A549 (cell line): ENCODE measurements at regions not wholly inside any gene's neighbourhood (a gene's known extent, or its start where the extent isn't known, plus 50 kb on each side); places are given as distances from the start of the nearest gene placed in this dataset.

Experiments used
- ATAC-seq, 2 experiments: fragments of 200-7000 bp in 1 of 2; fragments of >200 bp in 1 of 2; cut with Nextera tagmentation in 1 of 2; cut with Tn5 transposase in 1 of 2; 3 replicates each; pipeline versions ENCODE4 v1.8.0 to v1.9.1; 2018 to 2020; ENCODE audit warnings: mild to moderate bottlenecking in 1 of 2, moderate library complexity in 1 of 2
- CTCF ChIA-PET: fragments of 300-600 bp; sonication (Branson Sonifier 250); formaldehyde crosslinking; extraction: SDS; loops from one replicate; lab custom pipeline; 2021; ENCODE audit warnings: antibody characterized with exemption, inconsistent platforms; lab: Yijun Ruan, JAX
- POLR2A ChIA-PET: fragments of 350-600 bp; formaldehyde crosslinking; extraction: SDS; loops from one replicate; lab custom pipeline; 2021; ENCODE audit warnings: antibody characterized with exemption, inconsistent platforms; lab: Yijun Ruan, JAX
- DNase-seq, 2 experiments: peaks; one replicate each; pipeline versions ENCODE4 v3.0.0 to v3.0.0-alpha.2; 2011 to 2016; ENCODE audit warnings: low read depth in 1 of 2, low spot score in 1 of 2
- FAIRE-seq: peaks from 2 replicates; lab custom pipeline; 2011; peaks lifted over from hg19 to GRCh38; lab: Jason Lieb, UNC
- H3K27ac ChIP-seq, 2 experiments: fragments of >200 bp; sonication (Bioruptor Twin); formaldehyde crosslinking; 3 replicates each; pipeline ENCODE4 v1.5.1; 2016 to 2017
- H3K4me1 ChIP-seq: fragments of >200 bp; sonication (Bioruptor Twin); formaldehyde crosslinking; 3 replicates; pipeline ENCODE4 v1.6.1; 2016
- H3K4me2 ChIP-seq: fragments of >200 bp; sonication (Bioruptor Twin); formaldehyde crosslinking; 3 replicates; pipeline ENCODE4 v1.6.1; 2016
- H3K4me3 ChIP-seq: fragments of >200 bp; sonication (Bioruptor Twin); formaldehyde crosslinking; 3 replicates; pipeline ENCODE4 v1.5.1; 2016
- H3K9me3 ChIP-seq: fragments of >200 bp; sonication (Bioruptor Twin); formaldehyde crosslinking; 3 replicates; pipeline ENCODE4 v1.6.1; 2016
- BHLHE40 ChIP-seq: IDR thresholded peaks from 2 replicates; pipeline ENCODE4 v1.6.1; 2012; ENCODE audit warnings: low read depth, low read length, inconsistent platforms
- CBX2 ChIP-seq: fragments of 200-600 bp; sonication (generic); IDR thresholded peaks from 2 replicates; pipeline ENCODE4 v1.6.1; 2016; ENCODE audit warnings: low read depth, mild to moderate bottlenecking, borderline replicate concordance
- EHF ChIP-seq: fragments of 250-450 bp; sonication (Bioruptor Pico); IDR thresholded peaks from 2 replicates; pipeline ENCODE4 v1.5.0; 2020; ENCODE audit warnings: mild to moderate bottlenecking
- ESRRA ChIP-seq: fragments of 150-350 bp; IDR thresholded peaks from 2 replicates; pipeline ENCODE4 v1.6.1; 2014; ENCODE audit warnings: mild to moderate bottlenecking, low read length, borderline replicate concordance
- FOSL2 ChIP-seq, 2 experiments: fragments of 450-650 bp in 1 of 2; fragments of >200 bp in 1 of 2; sonication (Bioruptor Twin) in 1 of 2; formaldehyde crosslinking; IDR thresholded peaks; 2 replicates each; pipeline versions ENCODE4 v1.5.0 to v1.6.1; 2016 to 2020; ENCODE audit warnings: mild to moderate bottlenecking in 1 of 2, moderate library complexity in 1 of 2
- FOXS1 ChIP-seq: fragments of 250-450 bp; sonication (Bioruptor Pico); IDR thresholded peaks from 2 replicates; pipeline ENCODE4 v1.5.0; 2020; ENCODE audit warnings: mild to moderate bottlenecking, moderate library complexity
- GATA3 ChIP-seq: IDR thresholded peaks from 2 replicates; pipeline ENCODE4 v1.6.1; 2012; ENCODE audit warnings: borderline replicate concordance
- HEYL ChIP-seq: fragments of 250-450 bp; sonication (Bioruptor Pico); IDR thresholded peaks from 2 replicates; pipeline ENCODE4 v1.8.0; 2021; ENCODE audit warnings: mild to moderate bottlenecking, moderate library complexity
- HOXA7 ChIP-seq: fragments of 250-450 bp; sonication (Bioruptor Pico); IDR thresholded peaks from 2 replicates; pipeline ENCODE4 v1.5.0; 2020; ENCODE audit warnings: mild to moderate bottlenecking, moderate library complexity
- KDM1A ChIP-seq: fragments of 200-600 bp; sonication (generic); IDR thresholded peaks from 2 replicates; pipeline ENCODE4 v1.6.1; 2016; ENCODE audit warnings: low read depth, mild to moderate bottlenecking
- MAFK ChIP-seq: fragments of 450-650 bp; IDR thresholded peaks from 2 replicates; pipeline ENCODE4 v1.6.1; 2014; ENCODE audit not compliant: partially characterized antibody
- MAZ ChIP-seq: fragments of 150-350 bp; IDR thresholded peaks from 2 replicates; pipeline ENCODE4 v1.6.1; 2014; ENCODE audit warnings: antibody characterized with exemption, low read depth, low read length, borderline replicate concordance
- NPAS2 ChIP-seq: fragments of 250-450 bp; sonication (Bioruptor Pico); IDR thresholded peaks from 2 replicates; pipeline ENCODE4 v1.8.0; 2022; ENCODE audit warnings: mild to moderate bottlenecking, moderate library complexity, borderline replicate concordance
- RAD21 ChIP-seq, 2 experiments: fragments of >200 bp in 1 of 2; sonication (Bioruptor Twin) in 1 of 2; formaldehyde crosslinking in 1 of 2; IDR thresholded peaks in 1 of 2; conservative IDR thresholded peaks in 1 of 2; 2 replicates in 1 of 2; 3 replicates in 1 of 2; pipeline ENCODE4 v1.6.1; 2012 to 2018; ENCODE audit warnings: inconsistent platforms in 1 of 2
- RCOR1 ChIP-seq: fragments of 150-350 bp; IDR thresholded peaks from 2 replicates; pipeline ENCODE4 v1.6.1; 2014; ENCODE audit warnings: antibody characterized with exemption, low read length, low read depth
- RFX5 ChIP-seq: fragments of 450-650 bp; IDR thresholded peaks from 2 replicates; pipeline ENCODE4 v1.7.1; 2014; ENCODE audit warnings: antibody characterized with exemption, mild to moderate bottlenecking, moderate library complexity
- RNF2 ChIP-seq: fragments of 200-600 bp; sonication (generic); IDR thresholded peaks from 2 replicates; pipeline ENCODE4 v1.6.1; 2016; ENCODE audit warnings: low read depth, mild to moderate bottlenecking, antibody characterized with exemption, moderate library complexity, borderline replicate concordance
- TFCP2L1 ChIP-seq: fragments of 250-450 bp; sonication (Bioruptor Pico); IDR thresholded peaks from 2 replicates; pipeline ENCODE4 v1.5.0; 2021; ENCODE audit warnings: mild to moderate bottlenecking
- ZNF302 ChIP-seq: fragments of 250-450 bp; sonication (Bioruptor Pico); IDR thresholded peaks from 2 replicates; pipeline ENCODE4 v1.9.0; 2021; ENCODE audit warnings: inconsistent platforms, mild to moderate bottlenecking, moderate library complexity
- ZSCAN20 ChIP-seq: fragments of 250-450 bp; sonication (Bioruptor Pico); IDR thresholded peaks from 2 replicates; pipeline ENCODE4 v1.8.0; 2022; ENCODE audit warnings: mild to moderate bottlenecking, moderate library complexity
- WGBS: methylation state at CpG from one replicate; pipeline ENCODE4 v1.1.6; 2017; ENCODE audit errors: missing lambda C conversion rate; 5-methylcytosine and 5-hydroxymethylcytosine counted together
- TF ChIP-seq, protein P1 (sequence below): IDR thresholded peaks from 2 replicates; pipeline ENCODE4 v1.6.1; 2012
- TF ChIP-seq, protein P2 (sequence below): fragments of >200 bp; sonication (Bioruptor Twin); formaldehyde crosslinking; IDR thresholded peaks from 3 replicates; pipeline ENCODE4 v1.5.1; 2016
- TF ChIP-seq, protein P3 (sequence below): IDR thresholded peaks from 2 replicates; pipeline ENCODE4 v1.6.1; 2012

DNA sequence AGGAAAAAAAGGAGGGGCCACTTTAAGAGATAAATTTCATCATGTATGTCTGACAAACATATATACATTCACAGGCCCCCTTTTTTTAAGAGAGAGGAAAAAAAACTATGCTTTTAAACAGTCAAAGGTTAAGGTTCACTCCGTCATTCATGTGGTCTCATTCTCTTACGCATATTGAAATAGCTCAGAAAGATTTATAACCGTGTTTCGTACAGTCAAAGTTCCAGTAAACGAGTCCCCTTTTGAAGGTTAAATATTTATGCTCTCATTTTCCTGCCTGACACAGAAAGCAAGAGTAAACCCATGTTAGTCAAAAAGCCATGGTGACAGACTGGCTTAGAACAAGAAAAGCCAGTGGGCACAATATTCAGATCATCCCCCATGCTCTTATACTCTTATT, 248.0 kb upstream of the ARRDC4 start:
- FAIRE-seq (no peak), ATAC-seq (no peak), DNase-seq (no peak)
- H3K4me2 ChIP-seq, result no peak overlapping the region
- ChIA-PET CTCF (no interaction called here), POLR2A (no interaction called here)
- WGBS, result 18% methylated on average over 5 of the region's 5 CpGs
- TF ChIP-seq, protein P1, sequence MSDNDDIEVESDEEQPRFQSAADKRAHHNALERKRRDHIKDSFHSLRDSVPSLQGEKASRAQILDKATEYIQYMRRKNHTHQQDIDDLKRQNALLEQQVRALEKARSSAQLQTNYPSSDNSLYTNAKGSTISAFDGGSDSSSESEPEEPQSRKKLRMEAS, result no peak
- TF ChIP-seq GATA3 (no peak), ZSCAN20 (CRISPR knock-in tag) (no peak), RFX5 (no peak), MAFK (no peak), FOSL2 (IDR thresholded peaks at IDR 0.05) (no peak), FOSL2 (CRISPR knock-in tag; IDR thresholded peaks at IDR 0.05) (no peak), BHLHE40 (no peak), RAD21 (conservative IDR thresholded peaks at IDR 0.05 in 1 of 2, IDR thresholded peaks at IDR 0.05 in 1 of 2) (no peak), TFCP2L1 (CRISPR knock-in tag) (no peak), HOXA7 (CRISPR knock-in tag) (no peak)
- TF ChIP-seq, protein P2, sequence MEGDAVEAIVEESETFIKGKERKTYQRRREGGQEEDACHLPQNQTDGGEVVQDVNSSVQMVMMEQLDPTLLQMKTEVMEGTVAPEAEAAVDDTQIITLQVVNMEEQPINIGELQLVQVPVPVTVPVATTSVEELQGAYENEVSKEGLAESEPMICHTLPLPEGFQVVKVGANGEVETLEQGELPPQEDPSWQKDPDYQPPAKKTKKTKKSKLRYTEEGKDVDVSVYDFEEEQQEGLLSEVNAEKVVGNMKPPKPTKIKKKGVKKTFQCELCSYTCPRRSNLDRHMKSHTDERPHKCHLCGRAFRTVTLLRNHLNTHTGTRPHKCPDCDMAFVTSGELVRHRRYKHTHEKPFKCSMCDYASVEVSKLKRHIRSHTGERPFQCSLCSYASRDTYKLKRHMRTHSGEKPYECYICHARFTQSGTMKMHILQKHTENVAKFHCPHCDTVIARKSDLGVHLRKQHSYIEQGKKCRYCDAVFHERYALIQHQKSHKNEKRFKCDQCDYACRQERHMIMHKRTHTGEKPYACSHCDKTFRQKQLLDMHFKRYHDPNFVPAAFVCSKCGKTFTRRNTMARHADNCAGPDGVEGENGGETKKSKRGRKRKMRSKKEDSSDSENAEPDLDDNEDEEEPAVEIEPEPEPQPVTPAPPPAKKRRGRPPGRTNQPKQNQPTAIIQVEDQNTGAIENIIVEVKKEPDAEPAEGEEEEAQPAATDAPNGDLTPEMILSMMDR, result no peak
- TF ChIP-seq, protein P3, sequence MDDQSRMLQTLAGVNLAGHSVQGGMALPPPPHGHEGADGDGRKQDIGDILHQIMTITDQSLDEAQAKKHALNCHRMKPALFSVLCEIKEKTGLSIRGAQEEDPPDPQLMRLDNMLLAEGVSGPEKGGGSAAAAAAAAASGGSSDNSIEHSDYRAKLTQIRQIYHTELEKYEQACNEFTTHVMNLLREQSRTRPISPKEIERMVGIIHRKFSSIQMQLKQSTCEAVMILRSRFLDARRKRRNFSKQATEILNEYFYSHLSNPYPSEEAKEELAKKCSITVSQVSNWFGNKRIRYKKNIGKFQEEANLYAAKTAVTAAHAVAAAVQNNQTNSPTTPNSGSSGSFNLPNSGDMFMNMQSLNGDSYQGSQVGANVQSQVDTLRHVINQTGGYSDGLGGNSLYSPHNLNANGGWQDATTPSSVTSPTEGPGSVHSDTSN, result no peak
- H3K4me3 ChIP-seq, result no peak overlapping the region
- 0 out of 3 replicates have a peak, but pooled peaks cover 3% of the 10 kb centered on the region for H3K9me3 ChIP-seq
- no peaks in the 10 kb centered on the region for H3K4me1 ChIP-seq
- H3K27ac ChIP-seq, result no peak overlapping the region

DNA sequence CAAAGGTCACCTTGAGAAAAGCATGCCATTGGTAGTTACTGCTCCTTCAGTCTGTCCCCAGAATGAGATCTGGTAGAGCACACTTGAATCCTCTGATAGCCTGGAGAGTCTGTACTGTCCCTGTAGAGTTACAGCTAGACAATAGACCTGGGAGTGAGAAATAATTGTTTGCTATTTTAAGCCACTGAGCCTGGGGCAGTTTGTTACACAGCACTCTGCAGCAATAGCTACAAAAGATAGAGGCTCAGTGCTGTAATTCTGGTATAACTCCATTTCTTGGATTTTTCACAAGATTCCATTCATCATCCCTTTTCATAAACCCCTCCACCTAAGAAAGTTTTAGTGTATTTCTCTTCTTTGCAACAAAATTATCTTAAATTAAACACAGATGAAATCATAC, 242.7 kb upstream of the ARRDC4 start:
- DNase-seq, result no peak
- Histone ChIP-seq H3K27ac (no peak overlapping the region), H3K4me1 (no peaks in the 10 kb centered on the region), H3K4me3 (no peak overlapping the region)
- POLR2A ChIA-PET, result no interaction called here
- no peak for FAIRE-seq
- no peak for TF ChIP-seq ZNF302
- TF ChIP-seq BHLHE40, result no peak
- TF ChIP-seq RFX5, result no peak
- no peak for TF ChIP-seq NPAS2 (CRISPR knock-in tag)
- no peak for TF ChIP-seq HEYL (CRISPR knock-in tag)
- no peak for TF ChIP-seq CBX2
- no peak for TF ChIP-seq RCOR1
- TF ChIP-seq ESRRA, result no peak
- TF ChIP-seq MAFK, result no peak
- TF ChIP-seq MAZ, result no peak
- TF ChIP-seq FOXS1 (CRISPR knock-in tag), result no peak
- no peak for TF ChIP-seq KDM1A
- TF ChIP-seq EHF (CRISPR knock-in tag), result no peak
- no peak for TF ChIP-seq HOXA7 (CRISPR knock-in tag)
- TF ChIP-seq RNF2, result no peak
- TF ChIP-seq, protein P1, result no peak
- no peak for TF ChIP-seq GATA3
- TF ChIP-seq, all 56 proteins: peak for 0
- no peak for ATAC-seq
- peaks cover 9% of the 10 kb centered on the region; the same call in 2 of the 3 replicates for H3K9me3 ChIP-seq
- CTCF ChIA-PET, result no interaction called here
- H3K4me2 ChIP-seq, result no peak overlapping the region
